Keratinocyte (primary cell): ENCODE measurements at regions not wholly inside any gene's neighbourhood (a gene's known extent, or its start where the extent isn't known, plus 50 kb on each side); places are given as distances from the start of the nearest gene placed in this dataset.

Experiments
- EZH2 ChIP-seq: IDR thresholded peaks from one replicate; pipeline ENCODE4 v1.6.1; 2012; ENCODE audit warnings: inconsistent platforms, mild to moderate bottlenecking, low read length, moderate library complexity
- TF ChIP-seq, protein P1 (sequence below), 3 experiments: IDR thresholded peaks in 1 of 3; conservative IDR thresholded peaks in 1 of 3; optimal IDR thresholded peaks in 1 of 3; 2 replicates in 2 of 3; 3 replicates in 1 of 3; pipeline versions ENCODE3 to v1.5.1; 2011; ENCODE audit warnings: low read length in 3 of 3, mild to moderate bottlenecking in 3 of 3, moderate library complexity in 2 of 3, control low read depth in 1 of 3, inconsistent platforms in 1 of 3; ENCODE audit not compliant: insufficient read depth in 2 of 3; ENCODE audit errors: extremely low read depth in 1 of 3

- TF ChIP-seq, protein P1, sequence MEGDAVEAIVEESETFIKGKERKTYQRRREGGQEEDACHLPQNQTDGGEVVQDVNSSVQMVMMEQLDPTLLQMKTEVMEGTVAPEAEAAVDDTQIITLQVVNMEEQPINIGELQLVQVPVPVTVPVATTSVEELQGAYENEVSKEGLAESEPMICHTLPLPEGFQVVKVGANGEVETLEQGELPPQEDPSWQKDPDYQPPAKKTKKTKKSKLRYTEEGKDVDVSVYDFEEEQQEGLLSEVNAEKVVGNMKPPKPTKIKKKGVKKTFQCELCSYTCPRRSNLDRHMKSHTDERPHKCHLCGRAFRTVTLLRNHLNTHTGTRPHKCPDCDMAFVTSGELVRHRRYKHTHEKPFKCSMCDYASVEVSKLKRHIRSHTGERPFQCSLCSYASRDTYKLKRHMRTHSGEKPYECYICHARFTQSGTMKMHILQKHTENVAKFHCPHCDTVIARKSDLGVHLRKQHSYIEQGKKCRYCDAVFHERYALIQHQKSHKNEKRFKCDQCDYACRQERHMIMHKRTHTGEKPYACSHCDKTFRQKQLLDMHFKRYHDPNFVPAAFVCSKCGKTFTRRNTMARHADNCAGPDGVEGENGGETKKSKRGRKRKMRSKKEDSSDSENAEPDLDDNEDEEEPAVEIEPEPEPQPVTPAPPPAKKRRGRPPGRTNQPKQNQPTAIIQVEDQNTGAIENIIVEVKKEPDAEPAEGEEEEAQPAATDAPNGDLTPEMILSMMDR (optimal IDR thresholded peaks at IDR 0.05 in 1 of 3, IDR thresholded peaks at IDR 0.05 in 1 of 3, conservative IDR thresholded peaks at IDR 0.05 in 1 of 3; ENCODE audit: extremely low read depth in 1 of 3, insufficient read depth in 2 of 3, low read length in 3 of 3): no peak
- TF ChIP-seq EZH2: no peak
Observed at GRCh38 chr20:52465991-52466390, 274.4 kb upstream of the ZFP64 start.
